Hepatocyte (in vitro differentiated cells): ENCODE measurements at regions not wholly inside any gene's neighbourhood (a gene's known extent, or its start where the extent isn't known, plus 50 kb on each side); places are given as distances from the start of the nearest gene placed in this dataset.

Source experiments
- DNase-seq: peaks from one replicate; pipeline ENCODE4 v3.0.0-alpha.2; 2016; ENCODE audit warnings: low spot score
- H2AFZ ChIP-seq: fragments of 200-600 bp; sonication (generic); 2 replicates; pipeline ENCODE4 v1.6.0; 2016; ENCODE audit warnings: antibody characterized with exemption, mild to moderate bottlenecking
- H3K27ac ChIP-seq: fragments of 200-600 bp; sonication (generic); 2 replicates; pipeline ENCODE4 v1.5.1; 2016; ENCODE audit warnings: mild to moderate bottlenecking
- H3K27me3 ChIP-seq: fragments of 200-600 bp; sonication (generic); 2 replicates; pipeline ENCODE4 v1.6.1; 2016
- H3K36me3 ChIP-seq: fragments of 200-600 bp; sonication (generic); replicated peaks from 2 replicates; pipeline ENCODE4 v1.5.1; 2016; ENCODE audit warnings: low read depth; ENCODE audit not compliant: insufficient read depth
- H3K4me1 ChIP-seq: fragments of 200-600 bp; sonication (generic); 2 replicates; pipeline ENCODE4 v1.5.1; 2016; ENCODE audit warnings: mild to moderate bottlenecking, moderate library complexity; ENCODE audit not compliant: insufficient read depth
- H3K4me2 ChIP-seq: fragments of 200-600 bp; sonication (generic); 2 replicates; pipeline ENCODE4 v1.6.0; 2016
- H3K4me3 ChIP-seq: fragments of 200-600 bp; sonication (generic); 2 replicates; pipeline ENCODE4 v1.5.1; 2016; ENCODE audit warnings: mild to moderate bottlenecking
- H3K79me2 ChIP-seq: fragments of 200-600 bp; sonication (generic); 2 replicates; pipeline ENCODE4 v1.6.0; 2017; ENCODE audit warnings: mild to moderate bottlenecking
- H3K9me2 ChIP-seq: fragments of 200-600 bp; sonication (generic); replicated peaks from 2 replicates; pipeline ENCODE4 v1.6.0; 2017; ENCODE audit warnings: mild to moderate bottlenecking; ENCODE audit not compliant: insufficient read depth
- H3K9me3 ChIP-seq: fragments of 200-600 bp; sonication (generic); 2 replicates; pipeline ENCODE4 v1.5.1; 2016; ENCODE audit warnings: low read depth, mild to moderate bottlenecking
- H4K20me1 ChIP-seq: fragments of 200-600 bp; sonication (generic); 2 replicates; pipeline ENCODE4 v1.6.0; 2016; ENCODE audit warnings: mild to moderate bottlenecking; ENCODE audit not compliant: insufficient read depth, poor library complexity, severe bottlenecking
- CTCF ChIP-seq: fragments of 200-600 bp; sonication (generic); IDR thresholded peaks from 2 replicates; pipeline ENCODE4 v1.5.1; 2016; ENCODE audit warnings: antibody characterized with exemption, mild to moderate bottlenecking; ENCODE audit not compliant: poor library complexity
- EZH2 ChIP-seq: fragments of 200-600 bp; sonication (generic); IDR thresholded peaks from 2 replicates; pipeline ENCODE4 v1.6.1; 2016; ENCODE audit warnings: antibody characterized with exemption, mild to moderate bottlenecking, borderline replicate concordance
- EZH2phosphoT487 ChIP-seq: fragments of 200-600 bp; sonication (generic); IDR thresholded peaks from one replicate; pipeline ENCODE4 v1.6.1; 2018; ENCODE audit warnings: antibody characterized with exemption, mild to moderate bottlenecking, low read depth, moderate library complexity; ENCODE audit not compliant: unreplicated experiment, severe bottlenecking
- WGBS: methylation state at CpG from one replicate; pipeline ENCODE4 v1.1.6; 2016; ENCODE audit warnings: low lambda C conversion rate; ENCODE audit errors: missing lambda C conversion rate; 5-methylcytosine and 5-hydroxymethylcytosine counted together

DNA sequence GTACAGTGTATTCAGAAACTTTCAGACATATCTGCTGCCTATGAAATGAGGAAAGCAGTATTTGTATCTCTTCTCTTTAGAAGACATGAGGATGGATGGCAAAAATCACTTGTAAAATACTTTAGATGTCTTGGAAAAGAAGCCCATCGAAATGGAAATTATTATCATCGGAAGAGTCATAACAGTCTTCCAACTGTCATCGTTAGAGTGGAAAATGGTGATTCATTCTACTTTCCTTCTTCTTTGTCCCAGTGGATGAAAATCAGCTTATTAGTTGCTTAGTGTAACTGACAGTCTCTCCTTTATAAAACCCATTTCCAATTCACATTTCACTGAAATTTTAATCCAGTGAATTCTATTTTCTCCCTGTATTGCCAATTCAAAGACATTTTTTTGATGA is 1323.7 kb upstream of the PIK3C3 start:
- DNase-seq: no peak
- H2AFZ ChIP-seq: no peak overlapping the region
- no peaks in the 10 kb centered on the region for H4K20me1 ChIP-seq
- H3K9me2 ChIP-seq: no peaks in the 10 kb centered on the region
- no peaks in the 10 kb centered on the region for H3K4me1 ChIP-seq
- no peaks in the 10 kb centered on the region for H3K79me2 ChIP-seq
- 98% methylated on average over 3 of the region's 3 CpGs for WGBS
- H3K4me3 ChIP-seq: no peak overlapping the region
- H3K27me3 ChIP-seq: no peaks in the 10 kb centered on the region
- H3K4me2 ChIP-seq: no peak overlapping the region
- no peak overlapping the region for H3K27ac ChIP-seq
- no peaks in the 10 kb centered on the region for H3K36me3 ChIP-seq
- H3K9me3 ChIP-seq: no peaks in the 10 kb centered on the region
- no peak for TF ChIP-seq CTCF
- no peak for TF ChIP-seq EZH2
- TF ChIP-seq EZH2phosphoT487: no peak

DNA sequence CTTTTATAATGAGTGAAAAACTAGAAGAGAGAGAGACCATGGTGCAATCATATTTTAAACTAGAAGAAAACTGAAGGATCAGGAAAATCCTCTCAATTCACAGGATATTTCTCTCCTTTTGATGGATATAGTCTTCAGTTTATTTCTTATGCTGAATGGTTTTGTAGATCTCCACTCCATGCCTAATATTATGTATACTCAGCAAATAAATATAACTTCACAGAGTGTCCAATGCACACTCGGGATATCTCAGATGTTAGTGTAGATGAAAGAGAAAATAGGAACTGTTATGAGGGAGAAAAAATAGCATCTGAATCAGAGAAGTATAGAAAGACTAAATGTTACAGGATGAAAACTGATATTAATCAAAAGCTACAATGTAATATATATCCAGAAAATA is 1324.5 kb upstream of the PIK3C3 start:
- no peak for DNase-seq
- Histone ChIP-seq H3K79me2 (no peaks in the 10 kb centered on the region), H3K4me3 (no peak overlapping the region), H3K9me3 (no peaks in the 10 kb centered on the region), H3K4me2 (no peak overlapping the region), H3K27me3 (no peaks in the 10 kb centered on the region), H3K9me2 (no peaks in the 10 kb centered on the region), H3K36me3 (no peaks in the 10 kb centered on the region), H3K4me1 (no peaks in the 10 kb centered on the region), H2AFZ (no peak overlapping the region), H3K27ac (no peak overlapping the region), H4K20me1 (no peaks in the 10 kb centered on the region)
- WGBS: 93% methylated on average over 1 of the region's 1 CpG
- TF ChIP-seq EZH2phosphoT487 (no peak), EZH2 (no peak), CTCF (no peak)

GRCh38 chr18:40624959-40625358 is 1330.1 kb upstream of the PIK3C3 start:
- H3K4me2 ChIP-seq: no peak overlapping the region
- H2AFZ ChIP-seq: no peak overlapping the region
- TF ChIP-seq CTCF (no peak), EZH2phosphoT487 (no peak), EZH2 (no peak)
- H3K9me3 ChIP-seq: no peaks in the 10 kb centered on the region
- no peak overlapping the region for H3K27ac ChIP-seq
- DNase-seq: no peak
- WGBS: 94% methylated on average over 4 of the region's 4 CpGs
- H3K36me3 ChIP-seq: no peaks in the 10 kb centered on the region
- no peaks in the 10 kb centered on the region for H4K20me1 ChIP-seq
- H3K4me3 ChIP-seq: no peak overlapping the region
- H3K9me2 ChIP-seq: no peaks in the 10 kb centered on the region
- H3K4me1 ChIP-seq: no peaks in the 10 kb centered on the region
- H3K27me3 ChIP-seq: no peaks in the 10 kb centered on the region
- no peaks in the 10 kb centered on the region for H3K79me2 ChIP-seq

GRCh38 chr18:40613721-40614120 is 1341.3 kb upstream of the PIK3C3 start:
- H3K9me3 ChIP-seq: no peaks in the 10 kb centered on the region
- no peaks in the 10 kb centered on the region for H3K27me3 ChIP-seq
- no peak overlapping the region for H3K4me3 ChIP-seq
- no peak overlapping the region for H3K27ac ChIP-seq
- H3K4me1 ChIP-seq: no peaks in the 10 kb centered on the region
- H3K9me2 ChIP-seq: no peaks in the 10 kb centered on the region
- H3K36me3 ChIP-seq: no peaks in the 10 kb centered on the region
- H3K4me2 ChIP-seq: no peak overlapping the region
- H4K20me1 ChIP-seq: no peaks in the 10 kb centered on the region
- no peaks in the 10 kb centered on the region for H3K79me2 ChIP-seq
- no peak for DNase-seq
- TF ChIP-seq EZH2: no peak
- TF ChIP-seq CTCF: no peak
- no peak for TF ChIP-seq EZH2phosphoT487
- H2AFZ ChIP-seq: no peak overlapping the region
